Ishikawa (cell line): ENCODE measurements at regions not wholly inside any gene's neighbourhood (a gene's known extent, or its start where the extent isn't known, plus 50 kb on each side); places are given as distances from the start of the nearest gene placed in this dataset.

ENCODE experiments used
- CEBPB ChIP-seq: IDR thresholded peaks from 2 replicates; pipeline ENCODE4 v1.6.1; 2012
- CREB1 ChIP-seq: IDR thresholded peaks from 2 replicates; pipeline ENCODE4 v1.6.1; 2012; ENCODE audit warnings: low read depth
- EGR1 ChIP-seq: IDR thresholded peaks from 2 replicates; pipeline ENCODE4 v1.6.1; 2012
- EP300 ChIP-seq: IDR thresholded peaks from 2 replicates; pipeline ENCODE4 v1.6.1; 2012; ENCODE audit warnings: borderline replicate concordance
- FOXM1 ChIP-seq: IDR thresholded peaks from 2 replicates; pipeline ENCODE4 v1.6.1; 2012; ENCODE audit warnings: low read depth, borderline replicate concordance
- MAX ChIP-seq: IDR thresholded peaks from 2 replicates; pipeline ENCODE4 v1.6.1; 2012
- NFIC ChIP-seq: IDR thresholded peaks from 2 replicates; pipeline ENCODE4 v1.6.1; 2012
- RAD21 ChIP-seq: IDR thresholded peaks from 2 replicates; pipeline ENCODE4 v1.6.1; 2012; ENCODE audit warnings: low read depth
- REST ChIP-seq: IDR thresholded peaks from 2 replicates; pipeline ENCODE4 v1.6.1; 2012; ENCODE audit warnings: low read depth, mild to moderate bottlenecking
- TAF1 ChIP-seq: IDR thresholded peaks from 2 replicates; pipeline ENCODE4 v1.6.1; 2012; ENCODE audit warnings: low read depth, mild to moderate bottlenecking
- TCF12 ChIP-seq: IDR thresholded peaks from 2 replicates; pipeline ENCODE4 v1.6.1; 2012; ENCODE audit warnings: low read depth
- TEAD4 ChIP-seq: IDR thresholded peaks from 2 replicates; pipeline ENCODE4 v1.6.1; 2012
- USF1 ChIP-seq: IDR thresholded peaks from 2 replicates; pipeline ENCODE4 v1.6.1; 2012
- YY1 ChIP-seq: IDR thresholded peaks from 2 replicates; pipeline ENCODE4 v1.6.1; 2012; ENCODE audit warnings: low read depth
- ZBTB7A ChIP-seq: IDR thresholded peaks from 2 replicates; pipeline ENCODE4 v1.6.1; 2012; ENCODE audit warnings: low read depth

GRCh38 chr6:26187981-26188635 is 100.9 kb downstream of the HFE start:
- TF ChIP-seq CEBPB (no peak), RAD21 (no peak), EP300 (no peak), CREB1 (no peak), YY1 (no peak), TCF12 (no peak), MAX (no peak), EGR1 (no peak)

- TF ChIP-seq TAF1 (no peak), EP300 (no peak), MAX (no peak), YY1 (no peak)
These were observed 106.5 kb downstream of the HFE start for GRCh38 chr6:26193467-26194328.

- no peak for TF ChIP-seq EP300
- no peak for TF ChIP-seq FOXM1
- TF ChIP-seq REST: no peak
- TF ChIP-seq EGR1: no peak
- TF ChIP-seq ZBTB7A: no peak
These were observed 107.1 kb downstream of the HFE start for GRCh38 chr6:26194329-26194701.

GRCh38 chr6:26194816-26195375 is 107.7 kb downstream of the HFE start:
- TF ChIP-seq YY1: no peak
- no peak for TF ChIP-seq MAX
- TF ChIP-seq NFIC: no peak
- no peak for TF ChIP-seq EP300
- no peak for TF ChIP-seq FOXM1
- TF ChIP-seq TAF1: no peak
- no peak for TF ChIP-seq REST
- no peak for TF ChIP-seq ZBTB7A
- no peak for TF ChIP-seq CEBPB
- TF ChIP-seq EGR1: no peak
- TF ChIP-seq RAD21: no peak
- TF ChIP-seq CREB1: no peak
- TF ChIP-seq TEAD4: no peak
- no peak for TF ChIP-seq TCF12
- no peak for TF ChIP-seq USF1

- TF ChIP-seq TEAD4: no peak
- TF ChIP-seq CEBPB: no peak
- no peak for TF ChIP-seq MAX
- no peak for TF ChIP-seq TCF12
- TF ChIP-seq CREB1: peak; percentile 64; the same call in 1 of the 2 replicates
- TF ChIP-seq EGR1: no peak
- no peak for TF ChIP-seq REST
- no peak for TF ChIP-seq RAD21
- TF ChIP-seq ZBTB7A: no peak
- 0 out of 2 replicates have a peak, but pooled peaks have one; percentile 9 for TF ChIP-seq USF1
- no peak for TF ChIP-seq TAF1
- TF ChIP-seq NFIC: no peak
- no peak for TF ChIP-seq FOXM1
- no peak for TF ChIP-seq YY1
These were observed 108.2 kb downstream of the HFE start for GRCh38 chr6:26195376-26195923.
